Fibroblast of skin of left quadriceps (primary cell): ENCODE measurements at regions not wholly inside any gene's neighbourhood (a gene's known extent, or its start where the extent isn't known, plus 50 kb on each side); places are given as distances from the start of the nearest gene placed in this dataset.
A peak's percentile ranks its signal among the peaks of the same experiment; 100 is the strongest.
"Not testable (repeated sequence)": the region's sequence is repeated elsewhere in the genome, so short reads cannot be mapped to it uniquely, and the experiment has no call there.

Source experiments
- DNase-seq, 2 experiments: peaks; one replicate each; pipeline ENCODE4 v3.0.0-alpha.2; 2013; ENCODE audit warnings: low read depth in 2 of 2

DNA sequence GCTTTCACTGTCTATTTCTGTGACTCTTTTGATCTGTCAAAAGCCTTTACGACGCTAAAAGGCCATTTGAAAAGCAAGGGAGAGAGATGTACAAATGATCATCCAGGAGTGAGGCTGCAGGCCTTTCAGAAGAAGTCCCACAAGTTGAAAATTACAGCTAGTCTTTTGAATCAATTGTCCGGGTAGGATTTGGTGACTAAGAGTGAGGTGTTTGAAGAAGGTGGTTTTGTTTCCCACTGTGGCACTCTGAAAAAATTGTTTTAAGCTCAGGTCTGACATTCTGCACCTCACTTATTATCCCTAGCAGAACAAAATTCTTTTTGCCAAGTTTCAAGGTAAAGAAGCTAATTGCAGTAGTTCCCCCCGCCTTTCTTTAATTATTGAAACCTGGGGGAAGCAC lies 50.8 kb upstream of the TMEM108 start:
- no peak for DNase-seq

GRCh38 chr3:132984181-132984580 lies 54.0 kb upstream of the TMEM108 start:
- no peak for DNase-seq

GRCh38 chr3:132983143-132983770 lies 54.9 kb upstream of the TMEM108 start:
- DNase-seq: no peak

DNA sequence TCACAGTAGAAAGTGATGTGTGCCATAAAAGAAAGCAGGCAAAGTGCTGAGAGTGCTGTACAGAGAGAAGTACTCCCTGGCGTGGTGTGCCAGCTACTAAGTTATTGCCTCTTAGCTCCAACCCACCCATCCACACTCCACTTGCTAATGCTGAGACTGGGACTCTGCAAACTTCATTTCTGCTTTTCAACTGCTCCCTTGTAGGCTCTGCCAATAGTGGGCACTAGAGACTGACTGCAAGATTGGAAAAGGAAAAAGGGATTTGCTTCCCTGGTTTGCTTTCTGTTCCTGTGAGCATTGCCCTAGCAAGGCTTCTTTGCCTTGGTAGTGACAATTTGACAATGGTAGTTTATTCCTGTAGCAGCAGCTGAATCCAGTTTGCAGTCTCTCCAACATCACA lies 56.5 kb upstream of the TMEM108 start:
- DNase-seq: no peak

DNA sequence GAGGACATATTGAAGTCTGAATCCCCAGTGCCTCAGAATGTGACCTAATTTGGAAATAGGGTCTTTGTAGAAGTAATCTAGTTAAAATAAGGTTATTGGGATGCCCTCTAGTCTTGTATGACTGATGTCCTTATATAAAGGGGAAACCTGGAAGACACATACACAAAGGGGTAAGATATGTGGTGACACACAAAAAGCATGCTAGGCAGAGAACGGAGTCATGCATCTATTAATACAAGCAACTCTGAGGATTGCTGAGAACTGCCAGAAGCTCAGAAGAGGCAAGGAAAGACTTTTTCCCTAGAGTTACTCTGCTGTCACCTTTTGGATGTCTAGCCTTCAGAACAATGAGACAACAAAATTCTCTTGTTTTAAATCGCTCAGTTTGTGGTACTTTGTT lies 58.1 kb upstream of the TMEM108 start:
- DNase-seq: no peak

DNA sequence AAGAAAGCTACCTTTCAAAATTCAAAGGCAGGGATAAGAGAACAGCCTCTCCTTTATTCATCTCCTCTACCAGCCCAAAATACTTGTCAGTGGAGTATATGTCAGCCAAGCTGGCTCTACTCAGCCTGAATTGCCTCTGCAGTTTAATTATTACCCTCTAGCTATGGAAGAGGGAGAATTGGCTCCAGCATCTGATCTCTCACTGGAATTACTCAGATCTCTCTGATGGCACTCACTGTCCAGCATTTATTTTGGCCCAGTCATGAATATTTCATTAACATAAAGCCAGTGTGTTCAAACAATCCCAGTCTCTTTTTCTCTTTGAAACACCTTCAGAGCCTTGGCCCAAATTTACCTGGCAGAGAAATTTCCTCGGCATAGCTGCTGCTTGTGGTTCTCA lies 58.6 kb upstream of the TMEM108 start:
- DNase-seq: no peak

DNA sequence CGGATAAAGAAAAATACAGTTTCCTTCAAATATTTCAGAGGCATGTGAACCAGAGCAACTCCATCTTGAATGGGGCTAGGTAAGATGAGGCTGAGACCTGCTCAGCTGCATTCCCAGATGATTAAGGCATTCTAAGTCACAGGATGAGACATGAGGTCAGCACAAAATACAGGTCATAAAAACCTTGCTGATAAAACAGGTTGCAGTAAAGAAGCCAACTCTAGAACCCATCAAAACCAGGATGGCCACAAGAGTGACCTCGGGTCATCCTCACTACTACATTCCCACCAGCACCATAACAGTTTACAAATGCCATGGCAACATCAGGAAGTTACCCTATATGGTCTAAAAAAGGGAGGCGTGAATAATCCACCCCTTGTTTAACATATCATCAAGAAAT lies 59.2 kb upstream of the TMEM108 start:
- not testable (repeated sequence) for DNase-seq

DNA sequence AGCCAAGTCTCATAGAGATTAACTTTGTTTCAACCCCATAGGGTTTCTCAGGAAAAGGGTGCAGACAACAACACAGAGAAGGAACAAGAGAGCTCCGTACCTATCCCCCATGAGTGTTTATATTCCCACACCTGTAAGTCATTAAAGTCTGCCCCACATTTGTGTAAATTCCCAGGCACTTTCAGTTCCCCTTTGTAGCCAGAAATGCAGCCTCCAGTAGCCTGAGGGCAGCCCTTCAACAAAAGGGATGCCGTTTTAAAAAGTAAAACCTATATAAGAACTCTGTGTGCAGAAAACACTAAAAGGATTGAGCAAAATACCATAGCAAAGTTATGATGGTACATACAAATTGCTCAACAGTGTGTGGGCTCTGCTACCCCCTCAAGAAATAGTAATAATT lies 59.7 kb upstream of the TMEM108 start:
- no peak for DNase-seq

- no peak for DNase-seq
Observed at GRCh38 chr3:132974097-132974496, 64.1 kb upstream of the TMEM108 start.

GRCh38 chr3:132973441-132973840 lies 64.8 kb upstream of the TMEM108 start:
- no peak for DNase-seq

DNA sequence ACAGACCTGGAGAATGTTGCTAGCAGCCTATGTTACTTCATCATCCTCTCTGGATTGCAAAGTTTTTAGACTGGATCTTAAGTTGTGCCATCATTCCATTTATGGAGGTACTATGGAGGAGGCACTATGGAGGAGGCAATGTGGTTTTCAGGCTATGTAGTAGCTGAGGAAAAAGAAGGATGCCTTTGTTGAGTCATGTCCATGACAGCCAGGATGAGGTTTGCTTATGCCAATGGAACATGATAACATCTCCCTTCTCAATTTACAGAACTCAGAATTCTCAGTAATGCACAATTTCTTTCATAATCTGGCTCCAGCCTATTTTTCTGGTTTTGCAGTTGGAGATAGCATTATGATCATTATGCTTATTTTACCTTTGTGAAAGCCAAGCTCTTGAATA lies 65.9 kb upstream of the TMEM108 start:
- peak; percentile 3 to 4 for DNase-seq

DNA sequence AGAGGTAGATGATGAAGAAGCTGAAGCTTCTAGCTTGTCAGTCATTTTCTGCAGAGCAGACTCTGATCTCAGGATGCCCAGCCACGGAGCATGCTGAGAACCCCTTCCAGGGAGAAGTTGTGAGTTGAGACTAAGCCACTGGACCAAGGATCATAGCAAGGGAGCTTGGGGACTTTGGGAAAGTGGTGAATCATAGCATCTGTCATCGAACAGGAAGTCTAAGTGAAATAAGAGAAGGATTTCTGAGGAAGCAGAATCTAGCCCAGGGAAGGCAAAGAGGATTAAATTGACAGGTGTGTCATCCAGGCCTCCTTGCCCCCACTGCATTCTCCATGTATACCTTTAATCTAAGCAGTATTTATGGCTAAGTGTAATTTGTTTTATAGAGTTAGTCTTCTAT lies 71.8 kb upstream of the TMEM108 start:
- DNase-seq: no peak

DNA sequence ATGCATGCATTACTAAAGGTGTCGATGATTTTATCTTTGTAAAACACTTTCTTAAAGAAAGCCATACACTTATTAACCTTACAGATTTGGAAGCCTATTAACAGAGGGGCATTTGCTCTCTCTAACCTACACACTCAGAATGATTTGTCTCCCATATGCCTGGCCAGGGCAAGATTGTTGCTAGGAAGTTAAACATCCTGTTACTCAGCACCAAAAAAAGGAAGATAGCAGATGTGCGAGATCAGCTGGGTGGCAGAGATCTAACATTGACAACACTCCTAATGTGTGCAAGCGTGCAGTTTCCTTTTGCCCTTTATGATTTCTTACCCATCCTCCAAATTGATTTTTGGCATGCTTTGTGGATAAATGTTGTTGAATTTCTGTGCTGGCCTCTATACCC lies 73.9 kb upstream of the TMEM108 start:
- no peak for DNase-seq

DNA sequence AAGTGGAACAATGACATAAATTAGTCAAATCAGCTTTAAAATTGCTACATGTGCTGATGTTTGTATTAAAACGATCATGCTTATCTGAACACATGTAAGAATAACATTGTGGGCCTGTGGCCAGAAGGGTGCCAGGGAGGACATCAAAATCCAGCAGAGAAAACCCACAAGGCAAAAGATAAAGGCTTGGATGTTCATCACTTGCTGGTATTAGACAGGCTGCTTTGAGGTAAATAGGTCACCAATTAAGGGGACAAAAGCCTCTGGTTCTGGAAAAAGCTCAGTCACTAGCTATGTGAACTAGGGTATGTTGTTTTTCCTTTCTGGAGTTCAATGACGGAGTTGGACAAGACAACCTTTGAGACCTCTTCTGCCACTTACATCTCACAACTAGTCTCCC lies 74.4 kb upstream of the TMEM108 start:
- no peak for DNase-seq

GRCh38 chr3:132961991-132962390 lies 76.2 kb upstream of the TMEM108 start:
- DNase-seq: no peak

DNA sequence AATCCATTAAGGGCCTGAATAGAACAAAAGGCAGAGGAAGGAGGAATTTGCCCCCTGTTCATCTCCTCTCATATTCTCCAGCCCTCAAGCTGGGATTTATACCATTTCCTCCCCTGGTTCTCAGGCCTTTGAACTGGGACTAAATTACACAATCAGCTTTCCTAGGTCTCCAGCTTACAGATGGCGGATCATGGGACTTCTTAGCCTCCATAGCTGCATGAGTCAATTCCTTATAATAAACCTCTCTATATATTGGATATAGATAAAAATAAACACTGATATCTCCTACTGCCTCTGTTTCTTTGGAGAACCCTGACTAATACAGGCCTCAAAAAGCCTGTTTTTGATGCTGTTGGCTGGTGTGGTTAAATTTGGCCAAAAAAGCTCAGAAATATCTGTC lies 84.5 kb upstream of the TMEM108 start:
- no peak for DNase-seq

GRCh38 chr3:132927896-132928295 lies 110.3 kb upstream of the TMEM108 start:
- no peak for DNase-seq

DNA sequence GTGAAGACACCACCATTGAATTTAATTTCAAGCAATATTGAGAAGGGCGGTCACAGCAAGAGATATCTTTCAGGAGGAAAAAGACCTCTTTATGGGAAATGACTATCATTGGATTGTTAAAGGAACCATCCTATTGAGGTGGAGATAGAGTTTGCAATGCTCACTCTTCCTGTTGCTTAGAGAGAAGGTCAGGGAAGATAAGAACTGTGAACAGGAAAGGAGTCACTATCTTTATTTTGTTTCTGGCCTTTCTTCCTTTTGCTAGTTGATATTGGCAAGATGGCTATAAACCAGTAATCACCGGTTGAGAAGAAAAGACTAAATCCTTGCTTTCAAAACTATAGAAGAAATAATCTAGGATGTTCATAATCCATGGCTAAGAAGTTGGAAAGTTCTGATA lies 112.1 kb upstream of the TMEM108 start:
- DNase-seq: no peak

DNA sequence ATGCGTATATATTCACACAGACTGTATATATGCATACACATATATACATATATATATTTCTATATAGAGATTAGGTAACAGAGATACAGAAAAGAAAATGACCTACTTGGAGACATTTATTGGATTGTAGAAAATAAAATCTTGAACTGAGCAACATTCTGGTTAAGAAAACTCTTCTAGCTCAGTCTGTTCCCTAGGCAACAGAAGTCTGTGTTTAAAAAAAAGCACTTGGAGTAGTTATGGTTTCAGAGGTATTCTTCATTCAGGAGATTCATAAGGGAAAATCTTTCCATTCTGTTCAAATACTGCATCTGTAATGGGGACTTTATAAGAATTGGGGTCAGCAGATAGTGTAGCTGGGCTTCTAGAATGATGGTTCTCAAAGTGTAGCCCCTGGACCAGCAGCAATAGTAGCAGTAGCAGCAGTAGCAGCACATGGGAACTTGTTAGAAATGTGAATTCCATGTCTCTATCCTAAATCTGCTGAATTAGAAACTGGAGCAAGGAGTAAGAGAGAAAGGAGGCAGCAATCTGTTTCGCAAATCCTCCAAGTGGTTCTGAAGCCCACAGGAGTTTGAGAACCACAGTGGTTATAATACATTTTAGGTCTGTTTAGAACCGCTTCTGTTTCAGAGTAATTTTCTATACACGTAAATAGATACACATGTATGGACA lies 112.8 kb upstream of the TMEM108 start:
- no peak for DNase-seq

DNA sequence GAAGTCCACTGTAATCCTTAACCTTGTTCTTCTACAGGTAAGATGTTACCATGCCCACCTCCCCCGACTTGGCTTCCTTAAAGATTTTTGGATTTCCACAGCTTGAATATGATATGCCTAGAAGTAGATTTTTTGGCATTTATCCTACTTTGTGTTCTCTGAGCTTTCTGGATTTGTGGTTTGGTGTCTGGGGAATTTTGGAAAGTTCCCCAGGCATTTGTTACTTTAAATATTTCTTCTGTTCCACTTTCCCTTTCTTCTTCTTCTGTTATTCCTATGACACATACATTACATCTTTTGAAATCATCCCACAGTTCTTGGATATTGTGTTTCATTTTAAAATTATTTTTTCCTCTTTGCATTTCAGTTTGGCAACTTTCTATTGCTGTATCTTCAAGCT lies 122.1 kb upstream of the TMEM108 start:
- DNase-seq: peak; percentile 1 to 4

- DNase-seq: no peak
Observed at GRCh38 chr3:132912416-132912753, 125.8 kb upstream of the TMEM108 start.

DNA sequence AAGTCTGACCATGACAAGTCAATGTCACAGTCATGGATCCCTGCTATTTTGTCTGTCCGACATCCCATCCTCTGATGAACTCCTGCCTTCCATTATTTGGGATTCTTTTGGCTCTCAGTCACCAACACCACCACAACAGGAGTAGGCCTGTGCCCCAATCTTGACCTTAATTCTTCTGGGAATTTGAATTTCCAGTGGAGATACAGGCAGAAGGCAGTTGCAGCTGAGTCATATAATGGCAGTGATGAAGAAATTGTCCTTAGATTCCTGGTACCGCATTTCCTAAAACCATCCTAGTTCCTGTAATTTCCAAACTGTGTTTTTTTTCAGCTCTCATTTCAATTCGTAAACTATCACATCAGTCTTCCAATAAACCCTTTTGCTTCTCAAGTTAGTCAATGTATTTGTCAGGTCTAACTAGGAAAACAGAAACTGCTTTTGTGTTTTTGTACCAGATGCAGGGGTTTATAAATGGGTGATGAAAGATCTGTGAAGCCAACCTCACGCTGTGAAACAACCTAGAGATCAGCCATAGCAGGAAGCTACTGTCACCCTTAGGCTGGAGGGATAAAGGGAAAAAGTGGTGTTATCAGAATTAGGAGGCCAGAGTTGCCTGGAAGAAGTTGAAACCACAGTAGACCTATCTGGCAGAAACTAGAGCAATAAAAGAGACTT lies 126.3 kb upstream of the TMEM108 start:
- DNase-seq: peak; percentile 1 to 4

- DNase-seq: no peak
Observed at GRCh38 chr3:132907293-132907692, 130.9 kb upstream of the TMEM108 start.
